Posterior cingulate gyrus (tissue), 11 donors: ENCODE measurements at regions not wholly inside any gene's neighbourhood (a gene's known extent, or its start where the extent isn't known, plus 50 kb on each side); places are given as distances from the start of the nearest gene placed in this dataset.
"Not testable (repeated sequence)": the region's sequence is repeated elsewhere in the genome, so short reads cannot be mapped to it uniquely, and the experiment has no call there.

ENCODE experiments used
- DNase-seq, 10 donors: peaks; one replicate each; pipeline versions ENCODE4 v3.0.0 to v3.0.0-alpha.2; 2020 to 2021; ENCODE audit warnings: mixed read lengths in 3 of 10
- intact Hi-C: fragments of 100-400 bp; cut with DNase I; formaldehyde crosslinking; loops from one replicate; pipeline ENCODE4 v1.15.1; 2023

DNA sequence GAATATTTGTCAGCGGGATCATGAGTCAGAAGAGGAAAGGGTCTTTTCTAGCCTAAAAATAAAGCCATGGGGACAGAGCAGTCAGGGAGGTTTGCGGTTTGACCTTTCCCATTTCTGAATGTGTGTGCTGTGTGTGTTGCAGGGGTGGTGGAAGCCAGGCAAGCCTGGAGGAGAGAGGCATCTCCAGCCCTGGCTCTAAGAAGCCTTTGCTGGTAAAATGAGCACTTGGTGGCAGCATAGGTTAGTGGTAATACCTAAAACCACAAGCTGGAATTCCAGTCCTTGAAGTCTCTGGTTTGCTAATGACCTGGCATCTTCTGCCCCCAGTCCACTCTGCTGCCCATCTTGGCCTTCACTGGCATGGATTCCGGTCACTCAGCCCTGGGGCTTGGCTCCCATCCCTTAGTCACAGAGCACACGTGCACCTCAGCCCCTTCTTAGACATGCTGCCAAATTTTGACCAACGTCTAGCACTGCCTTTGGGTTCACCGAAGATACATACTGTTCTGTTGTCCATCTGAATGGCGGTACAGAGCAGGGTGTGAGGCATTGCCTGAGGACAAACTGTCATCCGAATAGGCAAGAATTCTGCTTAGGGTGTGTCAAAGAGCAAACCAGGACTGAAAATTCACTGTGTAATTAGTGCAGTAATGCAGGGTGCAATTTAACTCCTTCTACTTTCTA lies 52.7 kb downstream of the KCNA5 start:
- intact Hi-C loops: no loop called here
- DNase-seq: no peak

DNA sequence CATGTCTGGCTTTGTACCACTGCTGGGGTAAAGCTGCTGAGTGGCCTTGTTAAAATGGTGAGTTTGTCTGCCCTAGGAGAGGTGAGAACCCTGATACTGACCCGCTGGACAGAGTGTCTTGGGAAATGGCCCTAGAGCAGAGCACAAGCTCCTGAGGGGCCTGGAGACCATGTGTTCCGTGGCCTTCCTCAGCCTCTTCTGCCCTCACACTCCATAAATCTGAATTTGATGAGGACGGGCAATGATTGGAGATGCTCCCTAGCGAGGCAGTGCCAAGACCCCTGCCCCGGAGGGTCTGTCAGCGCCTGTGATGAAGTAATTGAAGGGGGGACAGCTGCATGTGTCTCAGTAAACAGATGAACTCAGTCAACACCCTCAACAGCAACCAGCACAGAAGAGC lies 54.1 kb downstream of the KCNA5 start:
- intact Hi-C loops: no loop called here
- no peak for DNase-seq

DNA sequence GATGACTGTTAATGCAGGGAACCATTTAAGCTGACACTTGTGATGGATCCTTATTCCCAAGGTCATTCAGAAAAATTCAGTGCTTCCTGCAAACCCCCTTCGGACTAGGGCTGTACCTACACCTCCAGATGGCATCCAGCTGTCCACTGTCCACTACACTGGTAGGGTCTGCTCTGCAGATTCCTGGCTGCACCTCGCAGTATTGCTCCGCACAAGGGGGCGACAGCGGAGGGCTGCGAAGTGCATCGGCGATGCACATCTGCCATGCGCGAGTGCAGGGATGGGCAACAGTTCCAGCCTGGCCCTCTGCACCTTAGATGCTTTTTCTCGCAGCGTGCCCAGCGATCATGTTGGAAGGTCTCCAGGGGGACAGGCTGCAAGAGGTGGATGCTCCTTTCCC lies 55.5 kb downstream of the KCNA5 start:
- DNase-seq: no peak
- intact Hi-C loops: no loop called here

DNA sequence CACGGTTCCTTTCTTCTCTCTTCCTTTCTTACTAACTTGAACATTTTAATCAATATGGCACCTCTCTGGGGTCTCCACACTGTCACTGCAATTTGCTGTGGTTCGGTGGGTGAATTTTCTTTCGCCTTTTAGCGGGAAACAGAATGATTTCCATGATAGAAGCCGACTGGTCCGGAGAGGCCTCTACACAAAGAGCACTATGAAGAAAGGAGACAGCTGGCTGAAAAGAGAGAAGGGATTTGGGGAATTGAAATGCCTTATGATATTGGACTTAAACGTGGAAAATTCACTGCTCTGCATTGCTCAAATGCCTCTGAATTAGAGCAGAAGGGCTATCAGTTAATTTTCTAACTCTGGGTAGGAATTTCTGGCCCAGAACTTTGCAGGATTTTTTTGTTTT lies 55.9 kb downstream of the KCNA5 start:
- intact Hi-C loops: no loop called here
- no peak for DNase-seq

DNA sequence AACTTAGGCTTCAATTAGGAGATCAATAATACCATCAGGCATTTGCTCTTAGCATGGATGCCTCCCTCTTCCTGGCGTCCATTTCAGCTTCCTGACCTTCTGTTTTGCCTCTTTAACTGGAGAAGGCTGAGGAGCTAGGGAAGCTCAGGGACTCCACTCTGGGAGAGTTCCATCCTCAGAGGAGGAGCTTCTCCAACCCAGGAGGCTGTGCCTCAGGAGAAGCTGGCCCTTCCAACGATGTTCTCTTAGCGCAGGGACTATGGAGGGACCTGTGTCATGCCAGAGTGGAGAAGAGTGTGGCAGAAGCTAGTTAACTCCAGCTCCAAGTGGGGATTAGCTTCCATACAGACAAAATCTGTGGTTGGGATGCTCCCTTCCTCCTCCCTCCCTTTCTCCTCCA lies 58.0 kb downstream of the KCNA5 start:
- intact Hi-C loops: no loop called here
- no peak for DNase-seq

DNA sequence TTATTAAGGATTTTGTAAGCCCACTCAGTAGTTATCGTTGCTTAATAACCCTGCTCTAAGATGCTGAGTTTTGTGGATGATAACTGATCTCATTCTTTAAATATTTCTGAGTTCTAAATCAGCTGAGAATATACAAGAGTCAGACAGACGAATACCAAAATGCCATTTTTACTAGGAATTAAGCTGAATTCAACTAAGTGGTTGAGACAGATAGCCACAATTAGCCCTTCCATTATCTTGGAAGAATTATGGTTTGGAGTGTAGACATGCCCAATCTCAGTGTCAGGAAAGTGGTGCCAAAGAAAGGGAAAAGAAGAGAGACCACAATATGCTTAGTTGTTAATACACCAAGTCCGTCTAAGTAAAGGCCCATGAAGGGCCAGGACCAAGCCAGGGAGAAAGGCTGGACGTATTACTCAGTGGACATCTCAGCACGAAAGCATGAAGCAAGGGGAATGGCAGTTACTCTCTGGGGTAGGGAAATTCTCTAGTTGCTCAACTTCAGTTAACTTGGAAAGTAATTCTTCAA lies 58.6 kb downstream of the KCNA5 start:
- intact Hi-C loops: no loop called here
- no peak for DNase-seq

DNA sequence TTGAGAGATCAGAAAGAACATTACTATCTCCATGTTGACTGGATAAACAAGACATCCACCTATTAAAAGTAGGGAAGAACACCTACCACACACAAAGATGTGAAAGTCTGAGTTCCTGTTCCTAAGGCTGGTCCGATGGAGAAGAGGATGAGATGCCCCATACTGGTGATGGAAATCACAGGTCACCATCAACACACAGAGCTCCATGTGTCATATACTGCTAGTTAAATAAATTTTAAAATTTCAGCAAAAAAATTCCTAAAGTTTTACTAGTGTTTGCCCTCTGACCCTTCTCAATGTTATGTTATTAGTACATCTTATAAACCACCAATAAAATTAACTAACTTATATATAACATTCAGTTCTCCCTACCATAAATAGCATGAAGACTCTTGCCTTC lies 59.1 kb downstream of the KCNA5 start:
- no peak for DNase-seq

DNA sequence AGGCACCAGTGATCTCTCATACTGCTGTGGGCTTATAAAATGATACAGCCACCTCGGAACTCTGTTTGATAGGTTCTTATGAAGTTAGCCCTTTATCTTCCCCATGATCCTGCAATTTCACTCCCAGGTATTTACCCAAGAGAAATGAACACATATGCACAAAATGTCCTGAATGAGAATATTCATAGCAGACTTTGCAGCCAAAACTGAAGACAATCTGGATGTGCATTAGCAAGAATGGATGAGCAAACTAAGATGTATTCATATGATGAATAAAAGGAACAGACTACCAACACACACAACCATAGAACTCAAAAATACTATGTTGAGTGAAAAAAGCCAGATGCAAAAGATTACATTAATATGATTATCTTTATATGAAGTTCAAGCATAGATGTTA lies 66.7 kb downstream of the KCNA5 start:
- intact Hi-C loops: no loop called here
- DNase-seq: no peak

More for the DNA sequence above, 59.1 kb downstream of the KCNA5 start:
- intact Hi-C loops: no loop called here

DNA sequence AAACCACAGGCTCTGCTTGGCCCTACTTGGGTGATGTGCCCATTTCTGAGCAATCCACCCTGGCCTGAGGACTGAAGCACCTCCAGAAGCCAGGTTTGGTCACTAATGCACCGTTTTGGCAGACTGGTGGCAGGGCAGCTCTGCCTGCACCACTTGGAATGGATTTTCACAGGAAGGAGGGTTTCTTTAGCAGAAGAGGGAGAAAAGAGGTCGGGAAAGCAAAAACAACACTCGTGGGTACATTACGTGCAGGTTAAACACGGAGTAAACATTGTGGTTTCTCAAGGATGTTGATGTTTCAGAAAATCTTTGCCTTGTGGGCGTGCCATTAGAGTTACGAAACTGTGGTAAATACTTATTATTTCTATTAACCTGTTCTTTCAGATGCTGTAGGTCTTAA lies 70.8 kb downstream of the KCNA5 start:
- no peak for DNase-seq
- intact Hi-C loops: no loop called here

DNA sequence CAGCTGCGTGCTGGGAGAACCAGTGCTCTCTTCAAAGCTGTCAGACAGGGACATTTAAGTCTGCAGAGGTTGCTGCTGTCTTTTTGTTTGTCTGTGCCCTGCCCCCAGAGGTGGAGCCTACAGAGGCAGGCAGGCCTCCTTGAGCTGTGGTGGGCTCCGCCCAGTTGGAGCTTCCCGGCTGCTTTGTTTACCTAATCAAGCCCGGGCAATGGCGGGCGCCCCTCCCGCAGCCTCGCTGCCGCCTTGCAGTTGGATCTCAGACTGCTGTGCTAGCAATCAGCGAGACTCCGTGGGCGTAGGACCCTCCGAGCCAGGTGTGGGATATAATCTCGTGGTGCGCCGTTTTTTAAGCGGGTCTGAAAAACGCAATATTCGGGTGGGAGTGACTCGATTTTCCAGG lies 78.1 kb downstream of the KCNA5 start:
- intact Hi-C loops, DNase-seq: not testable (repeated sequence)

DNA sequence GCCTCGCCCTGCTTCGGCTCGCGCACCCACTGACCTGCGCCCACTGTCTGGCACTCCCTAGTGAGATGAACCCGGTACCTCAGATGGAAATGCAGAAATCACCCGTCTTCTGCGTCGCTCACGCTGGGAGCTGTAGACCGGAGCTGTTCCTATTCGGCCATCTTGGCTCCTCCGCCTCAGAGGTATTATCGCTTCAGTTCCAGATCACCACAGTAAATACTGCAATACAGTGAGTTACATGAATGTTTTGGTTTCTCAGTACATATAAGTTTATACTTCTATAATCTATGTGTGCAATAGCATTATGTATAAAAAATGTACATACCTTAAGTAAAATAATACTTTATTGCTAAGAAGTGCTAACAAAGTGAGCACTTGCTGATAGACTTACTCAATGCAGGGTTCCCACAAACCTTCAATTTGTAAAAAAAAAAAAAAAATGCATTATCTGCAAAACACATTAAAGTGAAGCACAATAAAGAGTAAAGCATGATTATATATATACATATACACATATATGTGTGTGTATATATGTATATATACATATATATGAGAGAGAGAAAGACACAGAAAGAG lies 78.7 kb downstream of the KCNA5 start:
- intact Hi-C loops, DNase-seq: not testable (repeated sequence)

DNA sequence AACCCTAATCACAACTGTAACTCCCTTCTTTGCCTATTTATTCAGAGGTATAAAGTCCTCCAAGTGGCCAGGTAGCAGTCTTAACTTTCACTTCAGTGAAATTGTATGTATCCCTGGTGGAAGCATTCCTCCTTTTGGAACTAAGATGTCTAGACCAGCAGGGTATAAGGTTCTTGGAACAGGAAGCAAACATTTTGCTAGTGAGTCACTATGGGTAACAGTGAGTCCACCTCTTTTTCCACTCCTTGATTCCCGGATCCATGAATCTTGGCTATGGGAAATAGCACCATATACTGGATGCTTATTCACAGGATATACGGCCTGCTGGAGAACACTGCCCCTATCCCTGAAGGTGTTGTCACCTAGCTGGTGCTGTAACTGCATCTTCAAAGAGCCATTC lies 80.2 kb downstream of the KCNA5 start:
- no peak for DNase-seq
- intact Hi-C loops: no loop called here

DNA sequence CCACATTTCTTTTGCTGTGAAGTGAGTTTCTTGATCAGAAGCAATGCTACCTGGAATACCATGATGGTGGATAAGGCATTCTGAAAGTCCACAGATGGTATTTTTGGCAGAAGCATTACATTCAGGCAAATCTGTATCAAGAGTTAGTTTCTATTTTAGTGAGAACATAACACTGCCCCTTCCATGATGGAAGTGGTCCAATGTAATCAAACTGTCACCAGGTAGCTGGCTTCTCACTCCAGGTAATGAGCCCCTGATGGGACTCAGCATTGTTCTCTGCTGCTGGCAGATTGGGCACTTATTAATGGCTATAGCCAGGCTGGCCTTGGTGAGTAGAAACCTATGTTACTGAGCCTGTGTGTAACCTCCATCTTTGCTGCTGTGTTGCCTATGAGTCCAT lies 80.7 kb downstream of the KCNA5 start:
- DNase-seq: no peak
- intact Hi-C loops: no loop called here

DNA sequence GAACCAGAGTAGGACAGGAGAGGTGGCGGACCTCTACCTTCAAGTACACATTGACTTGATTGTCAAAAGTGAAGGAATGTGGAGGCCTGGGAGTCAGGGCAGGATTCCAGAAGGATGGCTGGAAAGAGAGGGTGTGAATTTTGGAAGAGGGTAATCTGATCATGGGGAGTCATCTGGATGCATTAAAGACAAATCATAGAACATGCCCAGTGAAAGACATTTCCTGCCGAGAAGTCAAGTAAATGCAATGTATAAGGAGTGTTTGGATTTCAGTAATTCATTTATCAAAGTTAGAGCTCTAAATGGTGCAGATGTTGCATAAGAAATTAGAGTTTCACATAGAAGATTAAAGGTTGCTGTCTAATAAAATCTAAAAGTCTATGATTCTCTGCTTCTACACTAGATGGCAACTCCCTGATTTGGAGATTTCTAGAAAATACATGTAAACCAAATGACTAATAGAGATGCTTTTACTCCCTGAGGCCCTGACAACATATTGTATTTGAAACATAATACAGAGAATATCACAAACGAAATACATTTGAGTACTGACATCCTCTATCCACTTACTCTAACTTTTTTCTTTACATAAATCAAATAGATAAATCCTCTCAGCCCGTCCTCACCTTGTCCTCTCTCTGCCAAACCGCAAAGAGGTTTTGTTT lies 91.3 kb downstream of the KCNA5 start:
- no peak for DNase-seq
- intact Hi-C loops: no loop called here

DNA sequence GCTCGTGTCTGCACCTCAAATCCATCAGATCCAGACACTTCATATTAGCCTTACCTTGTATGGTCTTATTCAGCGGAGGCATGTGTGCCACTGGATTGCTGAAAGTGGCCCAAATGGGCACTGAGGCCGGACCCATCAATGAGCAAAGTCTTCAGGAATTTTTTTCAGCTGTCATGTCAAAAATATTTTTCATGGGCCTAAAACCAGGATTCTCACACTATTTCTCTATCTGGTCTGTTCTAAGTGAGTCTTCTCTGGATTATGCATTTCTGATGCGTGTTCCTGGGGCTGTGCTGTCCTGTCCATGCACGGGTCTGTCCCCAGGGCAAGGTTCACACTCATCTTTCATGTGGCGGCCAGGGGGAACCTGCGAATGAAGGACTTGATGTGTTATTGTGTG lies 94.6 kb downstream of the KCNA5 start:
- no peak for DNase-seq
- intact Hi-C loops: no loop called here

DNA sequence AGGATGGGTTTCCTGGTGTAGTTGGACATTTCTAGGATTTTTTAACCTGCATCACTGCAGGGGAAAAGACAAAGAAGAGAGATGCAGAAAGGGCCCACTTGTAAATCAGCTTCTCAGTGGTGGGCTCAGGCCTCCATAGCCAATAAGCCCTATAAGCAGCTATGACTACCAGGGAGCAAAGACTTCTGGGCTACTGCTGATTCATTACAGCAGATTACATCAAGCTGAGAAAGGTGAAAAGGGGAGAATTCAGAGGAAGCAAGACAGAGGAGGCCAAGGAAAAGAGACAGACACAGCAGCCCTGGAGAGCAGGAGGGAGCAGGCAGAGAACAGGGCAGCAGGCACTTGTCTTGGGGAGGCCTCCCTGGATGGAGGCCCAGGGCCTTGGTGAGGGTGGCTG lies 95.2 kb downstream of the KCNA5 start:
- no peak for DNase-seq
- intact Hi-C loops: no loop called here

DNA sequence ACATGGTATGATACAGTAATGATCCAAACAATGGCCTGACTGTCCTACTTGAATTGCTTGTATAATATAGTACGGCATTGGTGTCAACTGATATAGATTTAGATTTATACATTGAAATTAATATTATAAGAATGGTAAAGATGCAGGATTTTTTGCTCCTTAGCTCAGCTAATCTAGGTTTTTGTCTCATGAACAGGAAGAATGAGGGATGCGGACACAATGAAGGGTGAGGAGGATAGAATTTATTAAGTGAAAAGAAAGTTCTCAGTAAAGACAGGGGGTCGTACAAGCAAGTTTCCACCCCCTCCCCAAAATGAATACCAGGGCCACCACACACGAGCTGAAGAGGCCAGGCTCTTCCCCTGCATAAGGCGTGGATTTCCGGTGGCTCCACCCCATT lies 96.1 kb downstream of the KCNA5 start:
- no peak for DNase-seq
- intact Hi-C loops: loop anchor here (10.0 kb wide), 1 partner anchor 1965 kb away; no protein-coding TSS in a partner anchor

DNA sequence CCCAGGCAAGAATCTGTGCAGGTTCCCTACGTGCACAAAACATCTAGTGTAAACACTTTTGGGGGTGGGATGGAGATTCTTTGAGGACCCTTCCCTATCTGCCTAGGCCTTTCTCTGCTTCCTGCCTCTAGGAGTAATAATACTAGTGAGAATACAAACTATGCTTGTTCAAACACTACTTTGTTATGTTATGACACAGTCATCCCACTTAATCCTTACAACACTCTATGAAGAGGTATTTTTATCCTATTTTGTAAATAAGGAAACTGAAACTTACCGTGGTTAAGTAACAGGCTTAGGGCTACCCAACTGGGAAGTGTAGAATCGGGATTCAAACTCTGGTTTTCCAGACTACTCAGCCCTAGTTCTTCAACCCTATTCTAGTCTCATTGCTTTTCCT lies 96.5 kb downstream of the KCNA5 start:
- no peak for DNase-seq
- intact Hi-C loops: loop anchor here (10.0 kb wide), 1 partner anchor 1965 kb away; no protein-coding TSS in a partner anchor

DNA sequence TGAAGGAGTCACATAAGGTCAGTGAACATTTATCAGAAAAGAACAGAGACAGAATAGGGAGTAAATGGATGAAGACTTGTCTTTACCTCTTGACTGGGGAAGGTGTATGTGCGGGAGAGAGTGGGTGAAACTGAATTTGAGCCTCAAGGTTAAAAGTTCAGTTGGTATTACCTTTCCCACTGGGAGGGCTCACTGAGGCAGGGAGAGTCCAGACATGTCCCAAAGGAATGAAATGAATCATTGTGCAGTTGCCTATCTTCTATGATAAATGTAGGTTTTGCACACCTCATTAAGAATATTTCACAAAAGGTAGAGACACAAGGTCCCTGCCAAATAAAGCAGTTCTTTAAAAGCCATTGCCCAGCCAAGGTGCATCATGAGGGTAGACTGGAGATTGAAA lies 105.2 kb downstream of the KCNA5 start:
- intact Hi-C loops: loop anchor here (10.0 kb wide), 1 partner anchor 1974 kb away; no protein-coding TSS in a partner anchor
- DNase-seq: no peak

DNA sequence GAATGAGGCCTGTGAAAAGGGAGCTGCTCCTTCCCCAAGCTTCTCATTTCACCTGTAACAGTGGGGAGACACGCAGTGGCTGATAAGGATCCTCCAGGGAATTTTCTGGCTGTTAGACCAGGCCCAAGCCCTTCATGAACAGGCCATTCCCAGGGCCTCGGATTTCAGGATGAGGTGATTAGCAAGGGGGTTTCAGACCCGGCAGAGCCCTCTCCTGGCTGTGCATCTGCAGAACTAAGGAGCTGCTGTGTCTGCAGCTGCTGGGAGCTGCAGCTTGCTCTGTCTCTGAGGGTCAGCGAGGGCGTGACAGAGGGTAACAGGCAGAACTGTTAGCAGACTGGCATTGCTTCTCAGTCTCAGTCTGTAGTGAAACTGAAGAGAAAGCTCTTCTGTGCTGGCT lies 110.4 kb downstream of the KCNA5 start:
- no peak for DNase-seq
- intact Hi-C loops: no loop called here

DNA sequence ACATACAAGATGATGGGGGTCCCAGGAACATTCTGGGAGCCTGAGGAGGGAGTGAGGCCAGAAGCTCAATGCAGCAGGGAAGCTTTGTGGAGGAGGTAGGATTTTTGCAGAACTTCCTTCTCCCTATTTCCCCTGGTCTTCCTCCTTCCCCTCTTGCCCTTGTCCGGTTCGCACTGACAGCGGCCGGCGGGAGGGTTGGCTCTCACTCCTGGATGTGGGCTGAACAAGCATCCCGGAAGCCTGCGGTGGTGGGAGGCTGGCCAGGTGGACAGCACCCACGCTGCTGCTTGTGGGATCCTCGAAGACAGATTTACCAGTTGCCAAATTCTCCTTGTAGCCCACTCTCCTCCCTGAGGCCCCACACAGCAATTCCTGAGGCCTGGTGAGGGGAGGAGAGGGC lies 112.2 kb downstream of the KCNA5 start:
- DNase-seq: no peak
- intact Hi-C loops: no loop called here

DNA sequence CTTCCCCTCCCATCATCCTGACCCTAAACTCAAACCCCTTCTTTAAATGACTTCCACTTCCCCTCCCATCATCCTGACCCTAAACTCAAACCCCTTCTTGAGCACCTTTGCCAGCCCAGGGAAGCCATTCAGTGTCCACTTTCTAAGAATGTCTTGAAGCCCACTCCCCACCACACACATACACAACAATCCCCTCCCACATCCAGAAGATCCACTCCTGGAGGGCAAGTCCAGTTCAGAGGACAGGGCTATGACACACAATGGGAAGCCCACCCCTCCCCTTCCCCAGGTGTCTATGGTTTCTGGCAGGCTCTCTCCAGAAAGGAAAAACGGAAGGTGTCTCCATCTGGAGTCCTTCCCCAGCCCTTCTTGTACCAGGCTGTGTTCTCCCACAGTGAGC lies 117.1 kb downstream of the KCNA5 start:
- no peak for DNase-seq
- intact Hi-C loops: no loop called here
